HL-60 (cell line): ENCODE measurements at regions not wholly inside any gene's neighbourhood (a gene's known extent, or its start where the extent isn't known, plus 50 kb on each side); places are given as distances from the start of the nearest gene placed in this dataset.
A peak's percentile ranks its signal among the peaks of the same experiment; 100 is the strongest.

Experiments used
- DNase-seq, 2 experiments: peaks; one replicate each; pipeline ENCODE4 v3.0.0-alpha.2; 2010 to 2020; ENCODE audit warnings: low read depth in 1 of 2, low spot score in 1 of 2
- H3K27ac ChIP-seq: fragments of 250-450 bp; sonication (Bioruptor Pico); replicated peaks from 2 replicates; pipeline ENCODE4 v1.5.1; 2020; ENCODE audit warnings: mild to moderate bottlenecking, moderate library complexity
- H3K27me3 ChIP-seq: fragments of 250-450 bp; sonication (Bioruptor Pico); 2 replicates; pipeline ENCODE4 v1.5.1; 2021; ENCODE audit warnings: mild to moderate bottlenecking, moderate library complexity; ENCODE audit not compliant: insufficient read depth, poor library complexity, severe bottlenecking
- H3K4me3 ChIP-seq: replicated peaks from 2 replicates; pipeline ENCODE4 v1.5.1; 2011; ENCODE audit warnings: mild to moderate bottlenecking, control low read depth, low read length; ENCODE audit not compliant: insufficient read depth
- CTCF ChIP-seq: IDR thresholded peaks from one replicate; pipeline ENCODE4 v1.5.1; 2011; ENCODE audit warnings: low read length, control low read depth, inconsistent platforms; ENCODE audit not compliant: insufficient read depth
- GABPA ChIP-seq: IDR thresholded peaks from 2 replicates; pipeline ENCODE4 v1.6.1; 2012; ENCODE audit warnings: low read depth
- POLR2AphosphoS5 ChIP-seq: IDR thresholded peaks from 2 replicates; pipeline ENCODE4 v1.6.1; 2012; ENCODE audit warnings: low read depth
- REST ChIP-seq: IDR thresholded peaks from 2 replicates; pipeline ENCODE4 v1.6.1; 2012; ENCODE audit warnings: low read depth; ENCODE audit not compliant: insufficient replicate concordance
- SPI1 ChIP-seq: IDR thresholded peaks from 2 replicates; pipeline ENCODE4 v1.6.1; 2012; ENCODE audit warnings: low read depth, mild to moderate bottlenecking, borderline replicate concordance

- Histone ChIP-seq H3K27ac (no peak overlapping the region), H3K27me3 (no peaks in the 10 kb centered on the region), H3K4me3 (no peak overlapping the region)
- no peak for DNase-seq
- TF ChIP-seq REST (no peak), GABPA (no peak), POLR2AphosphoS5 (no peak), SPI1 (no peak), CTCF (no peak)
These were observed 117.5 kb downstream of the BACH1 start for GRCh38 chr21:29416268-29416667.

GRCh38 chr21:29418813-29419212 lies 120.1 kb downstream of the BACH1 start:
- DNase-seq = no peak
- H3K27ac ChIP-seq = no peak overlapping the region
- H3K4me3 ChIP-seq = no peak overlapping the region
- H3K27me3 ChIP-seq = no peaks in the 10 kb centered on the region
- TF ChIP-seq SPI1 = peak; percentile 26; the same call in 1 of the 2 replicates
- no peak for TF ChIP-seq CTCF

- TF ChIP-seq CTCF = no peak
- TF ChIP-seq POLR2AphosphoS5 = no peak
- TF ChIP-seq SPI1 = no peak
- TF ChIP-seq GABPA = no peak
- TF ChIP-seq REST = no peak
- H3K27ac ChIP-seq = no peak overlapping the region
These were observed 120.7 kb downstream of the BACH1 start for GRCh38 chr21:29419422-29419821.

GRCh38 chr21:29423099-29423870 lies 124.6 kb downstream of the BACH1 start:
- Histone ChIP-seq H3K27me3 (no peaks in the 10 kb centered on the region), H3K27ac (no peak overlapping the region), H3K4me3 (no peak overlapping the region)
- DNase-seq = peak in 1 of 2 experiments; percentile 16
- TF ChIP-seq REST (no peak), SPI1 (peak; percentile 41; the same call in 1 of the 2 replicates), GABPA (no peak)

More at GRCh38 chr21:29419422-29419821, 120.7 kb downstream of the BACH1 start:
- DNase-seq = no peak
- no peak overlapping the region for H3K4me3 ChIP-seq
- H3K27me3 ChIP-seq = no peaks in the 10 kb centered on the region
